ENCODE measurements at regions not wholly inside any gene's neighbourhood (a gene's known extent, or its start where the extent isn't known, plus 50 kb on each side); places are given as distances from the start of the nearest gene placed in this dataset.

- no peaks in the 10 kb centered on the region for H3K36me3 ChIP-seq (ENCODE audit: control insufficient read depth in 2 of 2, extremely low read depth in 1 of 2, insufficient read depth in 2 of 2, low read length in 2 of 2)
- H2AFZ ChIP-seq (ENCODE audit: low read depth, low read length) = no peak overlapping the region
- no peak overlapping the region for H3K9ac ChIP-seq (replicated peaks; ENCODE audit: extremely low read depth, insufficient read depth, low read length)
- no peak for FAIRE-seq
- ChIA-PET CTCF (no interaction called here), POLR2A (no interaction called here)
- no peaks in the 10 kb centered on the region for H4K20me1 ChIP-seq (replicated peaks; ENCODE audit: control insufficient read depth, extremely low read depth, insufficient read depth, low read length)
- H3K9me3 ChIP-seq (replicated peaks; ENCODE audit: control insufficient read depth, insufficient read depth, low read length) = peaks cover 3% of the 10 kb centered on the region
- no peak overlapping the region for H3K27ac ChIP-seq (ENCODE audit: insufficient read depth, low read depth, low read length)
- BruUV-seq (replicated peaks) = no TSS peak
- no peak for TF ChIP-seq POLR2AphosphoS5 (IDR thresholded peaks at IDR 0.05; ENCODE audit: insufficient read depth, low read depth, low read length)
- TF ChIP-seq GATA2 (IDR thresholded peaks at IDR 0.05; ENCODE audit: insufficient read depth, insufficient read length, low read depth, low read length) = no peak
- no peak for TF ChIP-seq JUN (IDR thresholded peaks at IDR 0.05; ENCODE audit: borderline replicate concordance, insufficient read depth, insufficient read length, low read depth)
- TF ChIP-seq FOS (IDR thresholded peaks at IDR 0.05; ENCODE audit: borderline replicate concordance, insufficient read depth, low read length) = no peak
- TF ChIP-seq POLR2A (IDR thresholded peaks at IDR 0.05; ENCODE audit: low read depth, low read length) = no peak
- TF ChIP-seq CTCF (IDR thresholded peaks at IDR 0.05; ENCODE audit: extremely low read depth in 1 of 2, insufficient read depth in 1 of 2, low read depth in 1 of 2, low read length in 2 of 2) = no peak
- no peak for TF ChIP-seq MYC (IDR thresholded peaks at IDR 0.05; ENCODE audit: low read depth, low read length)
- no peaks in the 10 kb centered on the region for H3K9me1 ChIP-seq (replicated peaks; ENCODE audit: control insufficient read depth, extremely low read depth, insufficient read depth, low read length)
- DNase-seq (ENCODE audit: low read depth, low spot score) = no peak
- intact Hi-C loops (cut with micrococcal nuclease) (no loop called here), dilution Hi-C loops (cut with MboI; ENCODE audit: extremely low pct_ligation_motif_present, low sequenced_read_pairs) (no loop called here)
- H3K27me3 ChIP-seq (ENCODE audit: control insufficient read depth in 2 of 2, insufficient read depth in 2 of 2, low read length in 2 of 2) = no peaks in the 10 kb centered on the region
- H3K4me3 ChIP-seq (replicated peaks in 1 of 3; ENCODE audit: insufficient read depth in 1 of 3, low read depth in 1 of 3, low read length in 3 of 3) = no peak overlapping the region
- no peak overlapping the region for H3K4me2 ChIP-seq (ENCODE audit: insufficient read depth, low read length)
- no peaks in the 10 kb centered on the region for H3K79me2 ChIP-seq (ENCODE audit: control insufficient read depth, insufficient read depth, low read length)
- no peaks in the 10 kb centered on the region for H3K4me1 ChIP-seq (ENCODE audit: control insufficient read depth, extremely low read depth, insufficient read depth, low read length)
Measured at GRCh38 chr5:8381972-8382371, 513.0 kb downstream of the MTRR start.

GRCh38 chr5:8382456-8382855 lies 513.5 kb downstream of the MTRR start:
- POLR2A ChIA-PET = no interaction called here
- intact Hi-C loops (cut with micrococcal nuclease) = no loop called here
- TF ChIP-seq POLR2AphosphoS5 (IDR thresholded peaks at IDR 0.05; ENCODE audit: insufficient read depth, low read depth, low read length) (no peak), POLR2A (IDR thresholded peaks at IDR 0.05; ENCODE audit: low read depth, low read length) (no peak), JUN (IDR thresholded peaks at IDR 0.05; ENCODE audit: borderline replicate concordance, insufficient read depth, insufficient read length, low read depth) (no peak), FOS (IDR thresholded peaks at IDR 0.05; ENCODE audit: borderline replicate concordance, insufficient read depth, low read length) (no peak), MYC (IDR thresholded peaks at IDR 0.05; ENCODE audit: low read depth, low read length) (no peak), EZH2 (IDR thresholded peaks at IDR 0.05; ENCODE audit: borderline replicate concordance, low read depth, low read length, severe bottlenecking) (no peak), MAX (IDR thresholded peaks at IDR 0.05; ENCODE audit: insufficient read depth, insufficient read length) (no peak), GATA2 (IDR thresholded peaks at IDR 0.05; ENCODE audit: insufficient read depth, insufficient read length, low read depth, low read length) (no peak), CTCF (IDR thresholded peaks at IDR 0.05; ENCODE audit: extremely low read depth in 1 of 2, insufficient read depth in 1 of 2, low read depth in 1 of 2, low read length in 2 of 2) (no peak)
- no peak overlapping the region for H3K9ac ChIP-seq (replicated peaks; ENCODE audit: extremely low read depth, insufficient read depth, low read length)
- no peaks in the 10 kb centered on the region for H3K36me3 ChIP-seq (ENCODE audit: control insufficient read depth in 2 of 2, extremely low read depth in 1 of 2, insufficient read depth in 2 of 2, low read length in 2 of 2)
- dilution Hi-C loops (cut with MboI; ENCODE audit: extremely low pct_ligation_motif_present, low sequenced_read_pairs) = no loop called here
- DNase-seq (ENCODE audit: low read depth, low spot score) (no peak), FAIRE-seq (no peak)
- no TSS peak for BruUV-seq (replicated peaks)
- CTCF ChIA-PET = no interaction called here
- no peaks in the 10 kb centered on the region for H4K20me1 ChIP-seq (replicated peaks; ENCODE audit: control insufficient read depth, extremely low read depth, insufficient read depth, low read length)
- no peaks in the 10 kb centered on the region for H3K27me3 ChIP-seq (ENCODE audit: control insufficient read depth in 2 of 2, insufficient read depth in 2 of 2, low read length in 2 of 2)
- peaks cover 3% of the 10 kb centered on the region for H3K9me3 ChIP-seq (replicated peaks; ENCODE audit: control insufficient read depth, insufficient read depth, low read length)
- no peaks in the 10 kb centered on the region for H3K79me2 ChIP-seq (ENCODE audit: control insufficient read depth, insufficient read depth, low read length)
- no peak overlapping the region for H3K4me3 ChIP-seq (replicated peaks in 1 of 3; ENCODE audit: insufficient read depth in 1 of 3, low read depth in 1 of 3, low read length in 3 of 3)
- H3K27ac ChIP-seq (ENCODE audit: insufficient read depth, low read depth, low read length) = no peak overlapping the region
- H2AFZ ChIP-seq (ENCODE audit: low read depth, low read length) = no peak overlapping the region
- no peaks in the 10 kb centered on the region for H3K4me1 ChIP-seq (ENCODE audit: control insufficient read depth, extremely low read depth, insufficient read depth, low read length)
- no peaks in the 10 kb centered on the region for H3K9me1 ChIP-seq (replicated peaks; ENCODE audit: control insufficient read depth, extremely low read depth, insufficient read depth, low read length)
- H3K4me2 ChIP-seq (ENCODE audit: insufficient read depth, low read length) = no peak overlapping the region

All from endothelial cell of umbilical vein (primary cell).